OCI-LY1 (cell line): ENCODE measurements at regions not wholly inside any gene's neighbourhood (a gene's known extent, or its start where the extent isn't known, plus 50 kb on each side); places are given as distances from the start of the nearest gene placed in this dataset.

Source experiments
- H2AFZ ChIP-seq: fragments of 200-600 bp; sonication (generic), shearing (Covaris generic); 2 replicates; pipeline ENCODE4 v1.6.0; 2014; ENCODE audit warnings: antibody characterized with exemption, mild to moderate bottlenecking, low read length
- H3F3A ChIP-seq: fragments of 200-600 bp; sonication (generic), shearing (Covaris generic); 2 replicates; pipeline ENCODE4 v1.6.0; 2014; ENCODE audit warnings: mild to moderate bottlenecking, antibody characterized with exemption, low read length, moderate library complexity; ENCODE audit not compliant: insufficient read depth
- H3K27ac ChIP-seq: fragments of 200-600 bp; sonication (generic); 2 replicates; pipeline ENCODE4 v1.5.1; 2014; ENCODE audit warnings: low read length, mixed run types, mild to moderate bottlenecking, low read depth; ENCODE audit not compliant: poor library complexity, severe bottlenecking
- H3K27me3 ChIP-seq: fragments of 200-600 bp; sonication (generic); 2 replicates; pipeline ENCODE4 v1.6.0; 2014; ENCODE audit warnings: antibody characterized with exemption, mild to moderate bottlenecking, low read length, moderate library complexity; ENCODE audit not compliant: insufficient read depth
- H3K36me3 ChIP-seq: fragments of 200-600 bp; sonication (generic); 2 replicates; pipeline ENCODE4 v1.6.1; 2014; ENCODE audit warnings: mild to moderate bottlenecking, antibody characterized with exemption, low read length, moderate library complexity, mixed read lengths; ENCODE audit not compliant: insufficient read depth
- H3K4me1 ChIP-seq: fragments of 200-600 bp; sonication (generic); 2 replicates; pipeline ENCODE4 v1.5.1; 2014; ENCODE audit warnings: mild to moderate bottlenecking, low read length, moderate library complexity; ENCODE audit not compliant: insufficient read depth, severe bottlenecking
- H3K4me2 ChIP-seq: fragments of 200-600 bp; sonication (generic), shearing (Covaris generic); 2 replicates; pipeline ENCODE4 v1.6.1; 2014; ENCODE audit warnings: low read length
- H3K4me3 ChIP-seq: fragments of 200-600 bp; sonication (generic); 2 replicates; pipeline ENCODE4 v1.5.1; 2014; ENCODE audit warnings: low read length, low read depth, mild to moderate bottlenecking, mixed read lengths; ENCODE audit not compliant: poor library complexity, severe bottlenecking
- H3K79me2 ChIP-seq: fragments of 200-600 bp; shearing (Covaris generic); 2 replicates; pipeline ENCODE4 v1.6.1; 2016; ENCODE audit warnings: mixed run types, low read length, mixed read lengths; ENCODE audit not compliant: insufficient read depth
- H3K9ac ChIP-seq: fragments of 200-600 bp; sonication (generic), shearing (Covaris generic); 2 replicates; pipeline ENCODE4 v1.6.1; 2014; ENCODE audit warnings: mild to moderate bottlenecking, low read length, mixed read lengths
- H3K9me2 ChIP-seq: fragments of 200-600 bp; sonication (generic), shearing (Covaris generic); 2 replicates; pipeline ENCODE4 v1.6.1; 2014; ENCODE audit warnings: low read depth, mild to moderate bottlenecking, low read length, mixed read lengths
- H3K9me3 ChIP-seq: fragments of 200-600 bp; shearing (Covaris generic); 2 replicates; pipeline ENCODE4 v1.6.1; 2014; ENCODE audit warnings: low read length, mixed read lengths
- H4K20me1 ChIP-seq: fragments of 200-600 bp; sonication (generic), shearing (Covaris generic); 2 replicates; pipeline ENCODE4 v1.6.0; 2016; ENCODE audit warnings: mild to moderate bottlenecking, low read length; ENCODE audit not compliant: insufficient read depth
- CTCF ChIP-seq: fragments of 200-600 bp; sonication (generic), shearing (Covaris generic); IDR thresholded peaks from 2 replicates; pipeline ENCODE4 v1.5.1; 2017; ENCODE audit warnings: mild to moderate bottlenecking, antibody characterized with exemption, low read length, moderate library complexity, mixed read lengths
- EZH2 ChIP-seq: fragments of 200-600 bp; sonication (generic), shearing (Covaris generic); IDR thresholded peaks from 2 replicates; pipeline ENCODE4 v1.8.0; 2017; ENCODE audit warnings: borderline replicate concordance, mixed run types, mild to moderate bottlenecking, antibody characterized with exemption, low read length, moderate library complexity, mixed read lengths

GRCh38 chr2:10238396-10238795, 64.3 kb upstream of the HPCAL1 start:
- Histone ChIP-seq H3K4me3 (no peak overlapping the region), H3F3A (no peaks in the 10 kb centered on the region), H3K9ac (no peak overlapping the region), H3K9me2 (no peaks in the 10 kb centered on the region), H3K4me2 (no peak overlapping the region), H3K79me2 (no peaks in the 10 kb centered on the region), H3K4me1 (no peaks in the 10 kb centered on the region), H3K9me3 (no peaks in the 10 kb centered on the region), H3K27me3 (0 out of 2 replicates have a peak, but pooled peaks cover under 1% of the 10 kb centered on the region), H3K36me3 (no peaks in the 10 kb centered on the region), H3K27ac (no peak overlapping the region), H4K20me1 (no peaks in the 10 kb centered on the region), H2AFZ (no peak overlapping the region)
- no peak for TF ChIP-seq CTCF

- no peaks in the 10 kb centered on the region for H4K20me1 ChIP-seq
- H3K9ac ChIP-seq = no peak overlapping the region
- TF ChIP-seq CTCF (no peak), EZH2 (no peak)
- no peaks in the 10 kb centered on the region for H3K36me3 ChIP-seq
- H3K4me2 ChIP-seq = no peak overlapping the region
- H3K9me2 ChIP-seq = no peaks in the 10 kb centered on the region
- no peaks in the 10 kb centered on the region for H3K27me3 ChIP-seq
- H3K4me3 ChIP-seq = no peak overlapping the region
- H3K4me1 ChIP-seq = no peaks in the 10 kb centered on the region
- no peaks in the 10 kb centered on the region for H3K9me3 ChIP-seq
- H3K27ac ChIP-seq = no peak overlapping the region
- no peak overlapping the region for H2AFZ ChIP-seq
- H3K79me2 ChIP-seq = no peaks in the 10 kb centered on the region
- H3F3A ChIP-seq = no peaks in the 10 kb centered on the region
Observed at GRCh38 chr2:10238991-10239485, 63.7 kb upstream of the HPCAL1 start.

GRCh38 chr2:10239561-10239967, 63.1 kb upstream of the HPCAL1 start:
- Histone ChIP-seq H2AFZ (no peak overlapping the region), H3K36me3 (no peaks in the 10 kb centered on the region), H3F3A (no peaks in the 10 kb centered on the region), H3K4me2 (no peak overlapping the region), H3K27me3 (no peaks in the 10 kb centered on the region), H3K9me3 (no peaks in the 10 kb centered on the region), H4K20me1 (no peaks in the 10 kb centered on the region), H3K9ac (no peak overlapping the region), H3K9me2 (no peaks in the 10 kb centered on the region), H3K4me1 (no peaks in the 10 kb centered on the region), H3K4me3 (no peak overlapping the region), H3K79me2 (no peaks in the 10 kb centered on the region), H3K27ac (no peak overlapping the region)
- TF ChIP-seq EZH2 (no peak), CTCF (peak; percentile 43)
